SJSA1 (cell line): ENCODE measurements at regions not wholly inside any gene's neighbourhood (a gene's known extent, or its start where the extent isn't known, plus 50 kb on each side); places are given as distances from the start of the nearest gene placed in this dataset.

Experiments used
- DNase-seq, 2 experiments: peaks; one replicate each; pipeline ENCODE4 v3.0.0-alpha.2; 2015 to 2020; ENCODE audit warnings: low spot score in 2 of 2, low read depth in 1 of 2
- H3K27ac ChIP-seq: fragments of 250-450 bp; sonication (Bioruptor Pico); 2 replicates; pipeline ENCODE4 v1.5.1; 2020; ENCODE audit warnings: mild to moderate bottlenecking, moderate library complexity
- H3K27me3 ChIP-seq: fragments of 250-450 bp; sonication (Bioruptor Pico); replicated peaks from 2 replicates; pipeline ENCODE4 v1.5.1; 2020; ENCODE audit warnings: mild to moderate bottlenecking, moderate library complexity
- H3K36me3 ChIP-seq: fragments of 250-450 bp; sonication (Bioruptor Pico); 2 replicates; pipeline ENCODE4 v1.5.1; 2020; ENCODE audit warnings: mild to moderate bottlenecking
- H3K4me1 ChIP-seq: fragments of 250-450 bp; sonication (Bioruptor Pico); replicated peaks from 2 replicates; pipeline ENCODE4 v1.6.1; 2021; ENCODE audit warnings: mild to moderate bottlenecking
- H3K4me3 ChIP-seq: fragments of 250-450 bp; sonication (Bioruptor Pico); 2 replicates; pipeline ENCODE4 v1.5.1; 2020; ENCODE audit warnings: mild to moderate bottlenecking
- H3K9me3 ChIP-seq: fragments of 250-450 bp; sonication (Bioruptor Pico); replicated peaks from 2 replicates; pipeline ENCODE4 v1.5.1; 2020; ENCODE audit warnings: mild to moderate bottlenecking

- Histone ChIP-seq H3K27me3 (no peaks in the 10 kb centered on the region), H3K4me1 (peaks cover 89% of the 10 kb centered on the region), H3K36me3 (no peaks in the 10 kb centered on the region), H3K9me3 (no peaks in the 10 kb centered on the region), H3K27ac (no peak overlapping the region; the same call in 1 of the 2 replicates), H3K4me3 (no peak overlapping the region)
- DNase-seq, result no peak
These were observed 147.3 kb downstream of the CCDC34 start for GRCh38 chr11:27215471-27216269.

- no peak for DNase-seq
- peaks cover 99% of the 10 kb centered on the region for H3K4me1 ChIP-seq
- H3K4me3 ChIP-seq, result no peak overlapping the region
- H3K27ac ChIP-seq, result no peak overlapping the region
- H3K27me3 ChIP-seq, result no peaks in the 10 kb centered on the region
- no peaks in the 10 kb centered on the region for H3K9me3 ChIP-seq
- H3K36me3 ChIP-seq, result no peaks in the 10 kb centered on the region
These were observed 148.3 kb downstream of the CCDC34 start for GRCh38 chr11:27214713-27215112.

- Histone ChIP-seq H3K4me1 (peaks cover 97% of the 10 kb centered on the region), H3K27ac (peak overlapping the region; percentile 87), H3K9me3 (no peaks in the 10 kb centered on the region), H3K27me3 (no peaks in the 10 kb centered on the region), H3K36me3 (no peaks in the 10 kb centered on the region), H3K4me3 (no peak overlapping the region)
- DNase-seq, result peak; percentile 71 to 92
These were observed 149.8 kb downstream of the CCDC34 start for GRCh38 chr11:27213232-27213660.

- H3K27ac ChIP-seq, result peak overlapping the region; percentile 87
- no peak for DNase-seq
- H3K9me3 ChIP-seq, result no peaks in the 10 kb centered on the region
- H3K27me3 ChIP-seq, result no peaks in the 10 kb centered on the region
- H3K36me3 ChIP-seq, result no peaks in the 10 kb centered on the region
- no peak overlapping the region for H3K4me3 ChIP-seq
- peaks cover 97% of the 10 kb centered on the region for H3K4me1 ChIP-seq
These were observed 150.7 kb downstream of the CCDC34 start for GRCh38 chr11:27212248-27212780.

GRCh38 chr11:27211370-27212127 lies 151.5 kb downstream of the CCDC34 start:
- Histone ChIP-seq H3K27me3 (no peaks in the 10 kb centered on the region), H3K4me1 (peaks cover 97% of the 10 kb centered on the region), H3K4me3 (no peak overlapping the region), H3K36me3 (no peaks in the 10 kb centered on the region), H3K27ac (0 out of 2 replicates have a peak overlapping the region, but pooled peaks have one; percentile 95), H3K9me3 (no peaks in the 10 kb centered on the region)
- DNase-seq, result no peak

- peak overlapping the region; percentile 95 for H3K27ac ChIP-seq
- no peak for DNase-seq
These were observed 152.5 kb downstream of the CCDC34 start for GRCh38 chr11:27210531-27210930.

GRCh38 chr11:27209562-27210005 lies 153.4 kb downstream of the CCDC34 start:
- Histone ChIP-seq H3K4me3 (no peak overlapping the region), H3K27me3 (no peaks in the 10 kb centered on the region), H3K4me1 (peaks cover 97% of the 10 kb centered on the region), H3K9me3 (no peaks in the 10 kb centered on the region), H3K36me3 (no peaks in the 10 kb centered on the region), H3K27ac (peak overlapping the region; percentile 95)
- DNase-seq, result peak; percentile 95 to 98

More at GRCh38 chr11:27210531-27210930, 152.5 kb downstream of the CCDC34 start:
- H3K9me3 ChIP-seq, result no peaks in the 10 kb centered on the region
- peaks cover 97% of the 10 kb centered on the region for H3K4me1 ChIP-seq
- H3K27me3 ChIP-seq, result no peaks in the 10 kb centered on the region
- no peak overlapping the region for H3K4me3 ChIP-seq
- H3K36me3 ChIP-seq, result no peaks in the 10 kb centered on the region

GRCh38 chr11:27208846-27209245 lies 154.2 kb downstream of the CCDC34 start:
- no peaks in the 10 kb centered on the region for H3K36me3 ChIP-seq
- no peaks in the 10 kb centered on the region for H3K27me3 ChIP-seq
- H3K9me3 ChIP-seq, result no peaks in the 10 kb centered on the region
- no peak overlapping the region for H3K4me3 ChIP-seq
- peaks cover 94% of the 10 kb centered on the region for H3K4me1 ChIP-seq
- DNase-seq, result no peak
- peak overlapping the region; percentile 95 for H3K27ac ChIP-seq

- no peaks in the 10 kb centered on the region for H3K9me3 ChIP-seq
These were observed 155.9 kb downstream of the CCDC34 start for GRCh38 chr11:27207025-27207650.

GRCh38 chr11:27205779-27206570 lies 157.0 kb downstream of the CCDC34 start:
- H3K9me3 ChIP-seq, result no peaks in the 10 kb centered on the region
- no peak overlapping the region for H3K4me3 ChIP-seq
- no peaks in the 10 kb centered on the region for H3K27me3 ChIP-seq
- H3K4me1 ChIP-seq, result peaks cover 83% of the 10 kb centered on the region
- peak overlapping the region; percentile 95 for H3K27ac ChIP-seq
- peak in 1 of 2 experiments; percentile 51 for DNase-seq
- no peaks in the 10 kb centered on the region for H3K36me3 ChIP-seq

More at GRCh38 chr11:27207025-27207650, 155.9 kb downstream of the CCDC34 start:
- Histone ChIP-seq H3K4me3 (no peak overlapping the region), H3K4me1 (peaks cover 82% of the 10 kb centered on the region), H3K27ac (peak overlapping the region; percentile 95), H3K36me3 (no peaks in the 10 kb centered on the region), H3K27me3 (no peaks in the 10 kb centered on the region)
- peak in 1 of 2 experiments; percentile 58 for DNase-seq

GRCh38 chr11:27205250-27205649 lies 157.8 kb downstream of the CCDC34 start:
- Histone ChIP-seq H3K4me1 (peaks cover 79% of the 10 kb centered on the region), H3K9me3 (no peaks in the 10 kb centered on the region), H3K27me3 (no peaks in the 10 kb centered on the region), H3K27ac (peak overlapping the region; percentile 95), H3K4me3 (no peak overlapping the region), H3K36me3 (no peaks in the 10 kb centered on the region)
- DNase-seq, result peak in 1 of 2 experiments; percentile 52

- H3K36me3 ChIP-seq, result no peaks in the 10 kb centered on the region
- no peaks in the 10 kb centered on the region for H3K9me3 ChIP-seq
- H3K4me1 ChIP-seq, result peaks cover 73% of the 10 kb centered on the region
- H3K27ac ChIP-seq, result no peak overlapping the region
- no peak overlapping the region for H3K4me3 ChIP-seq
- no peaks in the 10 kb centered on the region for H3K27me3 ChIP-seq
- DNase-seq, result no peak
These were observed 158.5 kb downstream of the CCDC34 start for GRCh38 chr11:27204529-27204928.
